GM18868 (cell line): ENCODE measurements at regions not wholly inside any gene's neighbourhood (a gene's known extent, or its start where the extent isn't known, plus 50 kb on each side); places are given as distances from the start of the nearest gene placed in this dataset.
"Not testable (repeated sequence)": the region's sequence is repeated elsewhere in the genome, so short reads cannot be mapped to it uniquely, and the experiment has no call there.

Source experiments
- ATAC-seq: cut with Tn5 transposase; IDR thresholded peaks from one replicate; pipeline ENCODE4 v1.9.1; 2021; ENCODE audit warnings: mild to moderate bottlenecking, moderate library complexity; ENCODE audit not compliant: unreplicated experiment

DNA sequence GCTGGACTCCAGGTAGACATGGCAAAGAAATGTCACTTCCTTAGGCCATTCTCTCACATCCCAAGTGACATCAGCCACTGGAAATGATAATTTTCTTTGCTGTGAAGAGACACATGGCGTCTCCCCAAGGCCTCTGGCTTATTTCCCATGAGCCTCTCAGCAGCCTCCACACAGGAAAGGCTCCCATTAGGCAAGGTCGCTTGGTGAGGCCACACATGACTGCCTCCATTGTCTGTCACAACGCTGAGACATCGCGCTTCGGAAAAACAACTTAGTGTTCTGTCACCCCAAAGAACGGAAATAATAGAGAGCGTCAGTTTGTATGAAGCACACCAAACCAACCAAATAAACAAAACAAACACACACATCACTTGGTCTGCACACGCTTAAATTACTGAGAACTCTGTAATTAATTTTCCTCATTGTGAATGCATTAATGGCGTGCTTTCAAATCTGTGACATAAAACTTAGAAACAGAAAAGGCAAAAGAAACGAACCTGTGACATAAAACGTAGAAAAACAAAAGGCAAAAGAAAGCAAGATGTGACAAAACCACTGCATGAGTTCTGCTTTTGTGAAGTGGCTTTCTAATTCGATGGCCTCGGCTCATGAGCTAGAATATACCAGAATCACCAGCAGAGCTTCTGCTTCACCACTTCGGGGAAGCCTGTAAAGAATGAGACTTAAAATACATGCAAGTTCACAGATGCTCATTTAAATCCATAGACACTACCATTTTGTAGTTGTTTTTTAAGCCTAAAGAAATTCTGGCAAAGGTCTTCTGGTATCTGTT lies 404.2 kb upstream of the SGCG start:
- ATAC-seq = no peak

GRCh38 chr13:22777207-22777606 lies 403.6 kb upstream of the SGCG start:
- no peak for ATAC-seq

- no peak for ATAC-seq
These were observed 391.7 kb upstream of the SGCG start for GRCh38 chr13:22789027-22789593.

- ATAC-seq = no peak
These were observed 390.9 kb upstream of the SGCG start for GRCh38 chr13:22789916-22790315.

DNA sequence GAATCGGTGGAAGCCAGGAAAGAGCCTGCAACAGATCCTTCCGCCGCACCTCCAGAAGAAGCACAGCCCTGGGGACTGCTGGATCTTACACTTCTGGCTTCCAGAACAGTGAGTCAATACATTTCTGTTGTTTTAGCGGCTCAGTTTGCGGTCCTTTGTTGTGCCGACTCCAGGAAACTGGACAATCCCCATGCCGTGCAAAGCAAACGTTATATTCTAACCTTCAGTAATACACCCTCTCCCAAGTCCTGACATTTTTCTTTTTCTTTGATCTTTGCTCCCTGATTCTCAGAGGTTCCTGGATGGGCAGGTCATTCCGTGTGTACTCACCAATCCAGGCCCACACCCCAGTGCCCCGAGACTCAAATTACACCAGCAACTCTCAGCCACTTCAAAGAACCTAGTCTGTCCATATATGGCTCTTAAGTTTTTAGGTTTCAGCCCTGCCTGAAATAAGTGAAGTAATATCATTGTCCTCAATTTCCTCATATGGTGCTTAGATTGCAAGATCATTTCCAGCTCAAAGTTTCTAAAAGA lies 387.1 kb upstream of the SGCG start:
- no peak for ATAC-seq

- ATAC-seq = no peak
These were observed 380.0 kb upstream of the SGCG start for GRCh38 chr13:22800526-22801401.

- no peak for ATAC-seq
These were observed 379.3 kb upstream of the SGCG start for GRCh38 chr13:22801402-22802003.

- ATAC-seq = no peak
These were observed 368.0 kb upstream of the SGCG start for GRCh38 chr13:22812793-22813192.

DNA sequence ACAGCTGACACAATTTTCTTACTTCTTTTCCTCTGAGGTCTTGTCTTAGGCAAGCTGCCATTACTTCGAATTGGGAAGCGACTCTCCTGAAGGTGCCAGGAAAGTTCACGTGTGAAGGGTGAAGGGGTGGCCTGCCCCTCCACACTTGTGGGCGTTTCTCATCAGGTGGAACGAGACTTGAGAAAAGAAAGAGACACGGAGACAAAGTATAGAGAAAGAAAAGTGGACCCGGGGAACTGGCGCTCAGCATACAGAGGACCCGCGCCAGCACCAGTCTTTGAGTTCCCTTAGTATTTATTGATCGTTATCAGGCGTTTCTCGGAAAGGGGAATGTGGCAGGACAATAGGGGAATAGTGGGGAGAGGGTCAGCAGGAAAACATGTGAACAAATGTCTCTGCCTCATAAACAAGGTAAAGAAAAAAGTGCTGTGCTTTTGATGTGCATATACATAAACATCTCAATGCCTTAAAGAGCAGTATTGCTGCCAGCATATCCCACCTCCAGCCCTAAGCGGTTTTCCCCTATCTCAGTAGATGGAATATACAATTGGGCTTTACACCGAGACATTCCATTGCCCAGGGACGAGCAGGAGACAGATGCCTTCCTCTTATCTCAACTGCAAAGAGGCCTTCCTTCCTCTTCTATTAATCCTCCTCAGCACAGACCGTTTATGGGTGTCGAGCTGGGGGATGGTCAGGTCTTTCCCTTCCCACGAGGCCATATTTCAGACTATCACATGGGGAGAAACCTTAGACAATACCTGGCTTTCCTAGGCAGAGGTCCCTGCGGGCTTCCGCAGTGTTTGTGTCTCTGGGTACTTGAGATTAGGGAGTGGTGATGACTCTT lies 367.0 kb upstream of the SGCG start:
- ATAC-seq = not testable (repeated sequence)

DNA sequence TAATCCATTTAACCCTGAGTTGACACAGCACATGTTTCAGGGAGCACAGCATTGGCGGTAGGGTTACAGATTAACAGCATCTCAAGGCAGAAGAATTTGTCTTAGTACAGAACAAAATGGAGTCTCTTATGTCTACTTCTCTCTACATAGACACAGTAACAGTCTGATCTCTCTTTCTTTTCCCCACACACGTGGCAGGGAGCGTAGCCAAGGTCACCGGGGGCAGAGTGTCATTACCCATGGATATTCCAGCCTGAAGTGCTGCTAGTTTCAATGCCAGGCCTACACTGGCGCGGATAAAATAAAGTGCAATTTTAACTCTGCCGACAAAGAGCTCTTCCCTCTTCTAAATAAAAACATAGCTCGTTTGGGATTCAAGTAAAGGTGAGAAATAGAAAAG lies 366.3 kb upstream of the SGCG start:
- not testable (repeated sequence) for ATAC-seq

DNA sequence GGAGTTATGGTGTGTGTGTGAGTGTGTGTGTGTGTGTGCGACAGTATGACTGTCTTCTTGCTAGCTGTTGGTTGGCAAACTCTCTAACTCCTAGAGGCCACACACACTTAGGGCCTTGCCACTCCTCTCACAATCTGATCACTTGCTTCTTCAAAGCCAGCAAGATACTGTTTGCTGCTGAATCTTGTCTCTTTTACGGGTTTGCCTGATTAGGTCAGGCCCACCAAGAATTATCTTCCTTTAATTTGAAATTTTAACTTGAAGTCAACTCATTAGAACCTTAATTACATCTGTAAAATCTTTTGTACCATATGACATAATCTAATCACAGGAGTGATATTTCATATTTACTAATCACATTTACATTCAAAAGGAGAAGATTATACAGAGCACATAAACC lies 359.2 kb upstream of the SGCG start:
- no peak for ATAC-seq

DNA sequence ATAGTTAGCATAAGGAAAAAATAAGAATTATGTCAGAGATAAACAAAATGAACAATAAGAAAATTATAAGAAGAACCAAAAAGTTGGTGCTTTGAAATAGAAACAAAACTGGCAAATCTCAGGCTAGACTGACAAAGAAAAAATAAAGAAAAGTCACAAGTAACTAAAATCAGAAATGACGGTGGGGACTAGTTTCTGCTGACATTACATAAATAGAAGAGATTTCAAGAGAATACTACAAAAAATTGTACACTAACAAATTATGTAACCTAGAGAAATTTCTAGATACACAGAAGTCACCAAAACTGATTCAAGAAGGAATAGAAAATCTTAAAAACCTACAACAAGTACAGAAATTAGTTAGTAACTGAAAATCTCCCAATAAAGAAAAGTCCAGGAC lies 355.6 kb upstream of the SGCG start:
- no peak for ATAC-seq

- ATAC-seq = no peak
These were observed 352.7 kb upstream of the SGCG start for GRCh38 chr13:22828081-22828480.

- ATAC-seq = no peak
These were observed 344.3 kb upstream of the SGCG start for GRCh38 chr13:22836475-22836874.

DNA sequence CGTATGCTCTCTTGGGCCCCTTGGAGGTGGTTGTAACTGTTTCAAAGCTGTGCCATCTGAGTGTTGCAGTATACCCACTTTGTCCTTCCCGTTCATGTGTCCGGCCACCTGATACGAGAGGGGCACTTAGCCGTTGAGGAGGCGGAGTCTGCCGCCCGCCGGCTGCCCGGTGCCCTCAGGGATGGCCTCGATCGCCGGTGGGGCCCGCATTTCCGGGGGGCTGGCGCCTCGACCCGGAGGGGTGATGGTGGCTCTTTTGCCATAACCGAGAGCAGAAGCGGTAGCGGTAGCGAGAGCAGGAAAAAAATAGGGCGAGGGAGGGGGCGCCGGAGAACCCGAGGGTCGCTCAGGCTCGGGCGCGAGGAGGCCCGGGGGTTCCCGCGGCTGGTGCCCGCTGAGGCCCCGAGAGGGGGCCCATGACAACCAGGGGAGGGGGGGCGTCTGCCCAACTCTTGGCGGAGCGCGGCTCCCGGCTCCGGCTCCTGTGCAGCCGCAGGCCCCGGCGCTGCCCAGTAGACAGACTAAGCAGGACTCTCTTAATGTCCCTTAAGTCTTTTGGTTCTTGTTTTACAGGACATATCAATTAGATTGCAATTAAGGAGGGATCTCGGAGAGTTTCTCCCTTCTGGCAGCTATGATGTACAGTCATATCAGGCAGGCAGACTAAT lies 342.7 kb upstream of the SGCG start:
- no peak for ATAC-seq

DNA sequence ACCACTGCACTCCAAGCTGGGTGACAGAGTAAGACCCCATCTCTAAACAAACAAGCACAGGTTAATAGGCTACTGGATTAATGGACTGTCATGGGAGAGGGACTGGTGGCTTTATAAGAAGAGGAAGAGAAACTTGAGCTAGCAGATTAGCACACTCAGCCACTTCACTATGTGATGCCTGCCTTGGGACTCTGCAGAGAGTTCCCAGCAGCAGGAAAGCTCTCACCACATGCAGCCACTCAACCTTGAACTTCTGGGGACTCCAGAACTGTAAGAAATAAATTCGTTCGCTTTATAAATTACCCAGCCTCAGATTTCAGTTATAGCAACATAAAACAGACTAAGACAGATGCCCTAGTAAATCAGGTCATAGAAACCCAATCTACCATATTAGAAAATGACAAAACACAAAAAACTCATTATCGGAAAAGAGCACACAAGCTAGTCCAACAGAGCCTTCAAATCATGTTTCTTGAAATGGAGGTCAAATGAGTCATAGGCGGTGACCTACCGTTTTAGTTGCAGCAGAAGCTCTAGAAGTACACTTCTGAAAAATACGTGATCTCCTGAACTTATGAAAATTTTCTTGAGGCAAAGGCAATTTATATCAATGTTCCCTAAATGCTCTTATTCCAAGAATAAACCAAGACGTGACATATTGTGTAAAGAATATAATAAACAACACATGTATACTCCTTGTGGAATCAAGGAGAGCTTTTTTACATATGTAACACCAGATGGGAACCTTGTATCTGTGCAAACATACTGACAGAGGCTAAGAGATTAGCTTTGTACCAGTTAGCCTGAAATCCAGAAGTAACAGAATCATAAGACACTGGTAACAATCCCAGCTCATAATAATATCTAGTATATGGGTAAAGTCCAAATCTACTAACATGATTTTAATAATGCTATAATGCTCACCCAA lies 340.9 kb upstream of the SGCG start:
- peak; percentile 74 for ATAC-seq

DNA sequence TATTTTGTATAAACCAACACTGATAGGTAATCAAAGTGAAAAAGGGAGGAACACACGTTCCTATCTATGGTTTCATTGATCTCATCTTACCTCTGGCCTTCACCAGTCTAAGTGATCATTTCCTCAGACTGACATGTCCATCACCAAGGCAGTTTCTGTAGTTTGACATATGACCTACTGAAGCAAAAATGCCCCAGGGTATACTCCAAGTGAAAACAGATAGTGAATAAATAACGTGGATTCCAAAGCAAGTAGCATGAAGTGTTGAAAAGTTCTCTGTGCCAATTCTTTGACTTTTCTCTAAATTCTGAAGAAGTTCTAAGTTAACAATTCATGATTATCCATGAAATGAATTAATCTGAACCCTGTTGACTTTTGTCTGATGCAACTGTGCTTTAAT lies 334.2 kb upstream of the SGCG start:
- no peak for ATAC-seq

DNA sequence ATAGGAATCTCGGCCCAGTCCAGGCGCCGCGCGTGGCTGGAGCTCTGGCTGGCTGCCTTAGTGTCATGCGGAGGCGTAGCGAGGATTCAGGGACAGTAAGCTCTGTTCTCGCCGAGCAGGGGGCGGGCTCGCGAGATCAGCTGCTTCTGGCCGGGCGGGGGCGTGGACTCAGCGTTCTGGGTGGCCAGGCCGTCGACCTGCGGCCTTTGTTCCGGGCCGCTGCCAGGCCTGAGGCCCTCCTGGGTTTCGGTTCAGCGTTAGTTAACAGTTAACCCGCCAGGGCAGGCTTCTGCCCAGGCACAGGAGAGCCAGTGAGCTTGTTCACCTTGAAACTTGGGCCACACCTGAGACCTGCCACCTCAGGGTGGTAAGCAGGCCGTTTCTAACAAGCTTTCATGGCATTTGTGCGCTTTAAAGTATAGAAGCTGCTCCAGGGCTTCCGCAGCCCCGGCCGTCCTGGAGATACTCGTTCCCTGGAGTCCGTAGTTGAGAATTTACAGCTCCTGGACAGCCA lies 332.2 kb upstream of the SGCG start:
- ATAC-seq = no peak
